GM10248 (cell line): ENCODE measurements at regions not wholly inside any gene's neighbourhood (a gene's known extent, or its start where the extent isn't known, plus 50 kb on each side); places are given as distances from the start of the nearest gene placed in this dataset.
"Not testable (repeated sequence)": the region's sequence is repeated elsewhere in the genome, so short reads cannot be mapped to it uniquely, and the experiment has no call there.

Experiments used
- CTCF ChIA-PET: fragments of 300-600 bp; sonication (Branson Sonifier 250); formaldehyde crosslinking; extraction: SDS; loops from one replicate; lab custom pipeline; 2021; ENCODE audit warnings: antibody characterized with exemption; lab: Yijun Ruan, JAX
- POLR2A ChIA-PET: fragments of 350-650 bp; sonication (Branson Sonifier 250); formaldehyde crosslinking; extraction: SDS; loops from one replicate; lab custom pipeline; 2020; ENCODE audit warnings: antibody characterized with exemption; lab: Yijun Ruan, JAX
- DNase-seq: peaks from one replicate; pipeline ENCODE4 v3.0.0; 2012; ENCODE audit errors: extremely low spot score
- CTCF ChIP-seq: IDR thresholded peaks from 2 replicates; pipeline ENCODE4 v1.5.1; 2012; ENCODE audit warnings: mild to moderate bottlenecking, low read depth; ENCODE audit errors: extremely low read depth, missing control alignments, control extremely low read depth

GRCh38 chr13:90254437-90254836 lies 1093.0 kb upstream of the MIR17HG start:
- DNase-seq: no peak
- CTCF ChIA-PET: interaction anchor here (1.5 kb wide), 1 partner anchor 20 kb away, joined by 5 read pairs; no protein-coding TSS in a partner anchor
- POLR2A ChIA-PET: no interaction called here
- no peak for TF ChIP-seq CTCF

- CTCF ChIA-PET: no interaction called here
- POLR2A ChIA-PET: no interaction called here
- TF ChIP-seq CTCF: no peak
- DNase-seq: no peak
Observed at GRCh38 chr13:90256746-90257145, 1090.7 kb upstream of the MIR17HG start.

GRCh38 chr13:90258129-90258528 lies 1089.4 kb upstream of the MIR17HG start:
- ChIA-PET CTCF (interaction anchor here (1.2 kb wide), 2 partner anchors 25 to 221 kb away, joined by 3 read pairs; no protein-coding TSS in a partner anchor), POLR2A (no interaction called here)
- DNase-seq: no peak
- no peak for TF ChIP-seq CTCF

- ChIA-PET POLR2A (no interaction called here), CTCF (no interaction called here)
- no peak for TF ChIP-seq CTCF
- DNase-seq: no peak
Observed at GRCh38 chr13:90261343-90261742, 1086.1 kb upstream of the MIR17HG start.

- ChIA-PET CTCF (interaction anchor here (1.3 kb wide), 2 partner anchors 11 to 21 kb away, joined by 3 to 5 read pairs; no protein-coding TSS in a partner anchor), POLR2A (no interaction called here)
- no peak for TF ChIP-seq CTCF
- DNase-seq: no peak
Observed at GRCh38 chr13:90270226-90270625, 1077.3 kb upstream of the MIR17HG start.

GRCh38 chr13:90272356-90272755 lies 1075.1 kb upstream of the MIR17HG start:
- POLR2A ChIA-PET: no interaction called here
- TF ChIP-seq CTCF: no peak
- CTCF ChIA-PET: interaction anchor here (0.7 to 1.4 kb wide), 2 partner anchors 10 to 1056 kb away, joined by 3 to 4 read pairs; no protein-coding TSS in a partner anchor
- no peak for DNase-seq

- CTCF ChIA-PET: interaction anchor here (0.6 to 1.1 kb wide), 2 partner anchors 50 to 502 kb away, joined by 3 read pairs; no protein-coding TSS in a partner anchor
Observed at GRCh38 chr13:90276216-90276615, 1071.3 kb upstream of the MIR17HG start.

GRCh38 chr13:90278231-90278630 lies 1069.3 kb upstream of the MIR17HG start:
- DNase-seq, CTCF ChIA-PET, POLR2A ChIA-PET: not testable (repeated sequence)

More at GRCh38 chr13:90276216-90276615, 1071.3 kb upstream of the MIR17HG start:
- DNase-seq: no peak
- POLR2A ChIA-PET: no interaction called here
- TF ChIP-seq CTCF: no peak
